SK-N-SH (cell line): ENCODE measurements at regions not wholly inside any gene's neighbourhood (a gene's known extent, or its start where the extent isn't known, plus 50 kb on each side); places are given as distances from the start of the nearest gene placed in this dataset.

Experiments used
- CTCF ChIA-PET: fragments of 300-600, 350-600 bp; formaldehyde crosslinking; extraction: SDS; loops from one replicate; lab custom pipeline; 2021; lab: Yijun Ruan, JAX
- POLR2A ChIA-PET: fragments of 350-600 bp; sonication (Branson Sonifier 250); formaldehyde crosslinking; extraction: SDS; loops from one replicate; lab custom pipeline; 2020; ENCODE audit warnings: antibody characterized with exemption, inconsistent platforms; lab: Yijun Ruan, JAX
- DNase-seq: peaks from one replicate; pipeline ENCODE4 v3.0.0; 2012
- H2AFZ ChIP-seq: fragments of 200-600 bp; sonication (generic); 2 replicates; pipeline ENCODE4 v1.8.1; 2016; ENCODE audit warnings: antibody characterized with exemption, mild to moderate bottlenecking, low read depth
- H3F3A ChIP-seq: fragments of 200-600 bp; sonication (generic); replicated peaks from 2 replicates; pipeline ENCODE3; 2016; ENCODE audit warnings: antibody characterized with exemption, mild to moderate bottlenecking; ENCODE audit not compliant: insufficient read depth
- H3K27ac ChIP-seq, 2 experiments: fragments of 200-500 bp in 1 of 2; fragments of 200-600 bp in 1 of 2; sonication (Bioruptor generic) in 1 of 2; sonication (generic), shearing (Covaris generic) in 1 of 2; 2 replicates each; pipeline versions ENCODE4 v1.5.1 to v1.6.1; 2014 to 2016; ENCODE audit warnings: low read depth in 2 of 2, inconsistent platforms in 1 of 2, low read length in 1 of 2, mild to moderate bottlenecking in 1 of 2, mixed read lengths in 1 of 2
- H3K27me3 ChIP-seq: fragments of 200-600 bp; sonication (generic), shearing (Covaris generic); 2 replicates; pipeline ENCODE4 v1.6.1; 2016; ENCODE audit warnings: mixed run types; ENCODE audit not compliant: insufficient read depth
- H3K36me3 ChIP-seq, 2 experiments: fragments of 200-500 bp in 1 of 2; fragments of 200-600 bp in 1 of 2; sonication (Bioruptor generic) in 1 of 2; sonication (generic) in 1 of 2; replicated peaks in 1 of 2; 2 replicates each; pipeline versions ENCODE3 to v1.5.1; 2014 to 2016; ENCODE audit warnings: low read length in 1 of 2, mild to moderate bottlenecking in 1 of 2; ENCODE audit not compliant: insufficient read depth in 2 of 2, control insufficient read depth in 1 of 2
- H3K4me1 ChIP-seq, 2 experiments: fragments of 200-500 bp in 1 of 2; fragments of 200-600 bp in 1 of 2; sonication (Bioruptor generic) in 1 of 2; sonication (generic), shearing (Covaris generic) in 1 of 2; 2 replicates each; pipeline versions ENCODE4 v1.5.1 to v1.6.1; 2014 to 2016; ENCODE audit warnings: low read depth in 1 of 2, low read length in 1 of 2, mixed run types in 1 of 2; ENCODE audit not compliant: insufficient read depth in 2 of 2, control insufficient read depth in 1 of 2
- H3K4me2 ChIP-seq: fragments of 200-600 bp; sonication (generic), shearing (Covaris generic); 2 replicates; pipeline ENCODE4 v1.6.1; 2017; ENCODE audit warnings: mixed run types
- H3K4me3 ChIP-seq, 2 experiments: fragments of 200-500 bp in 1 of 2; fragments of 200-600 bp in 1 of 2; sonication (Bioruptor generic) in 1 of 2; sonication (generic), shearing (Covaris generic) in 1 of 2; 2 replicates each; pipeline versions ENCODE4 v1.5.1 to v1.8.1; 2014 to 2016; ENCODE audit warnings: low read depth in 2 of 2, inconsistent platforms in 1 of 2, low read length in 1 of 2, mild to moderate bottlenecking in 1 of 2, mixed read lengths in 1 of 2, moderate library complexity in 1 of 2
- H3K79me2 ChIP-seq: fragments of 200-600 bp; sonication (generic); 2 replicates; pipeline ENCODE4 v1.8.1; 2017; ENCODE audit warnings: mild to moderate bottlenecking; ENCODE audit not compliant: insufficient read depth
- H3K9ac ChIP-seq: fragments of 200-600 bp; sonication (generic); 2 replicates; pipeline ENCODE4 v1.6.1; 2017; ENCODE audit warnings: mixed run types
- H3K9me2 ChIP-seq: fragments of 200-600 bp; sonication (generic); 2 replicates; pipeline ENCODE4 v1.6.1; 2017; ENCODE audit warnings: mixed run types
- H3K9me3 ChIP-seq: fragments of 200-600 bp; sonication (generic); 2 replicates; pipeline ENCODE4 v1.6.1; 2017; ENCODE audit warnings: mixed run types, mild to moderate bottlenecking, moderate library complexity
- H4K20me1 ChIP-seq: fragments of 200-600 bp; sonication (generic); 2 replicates; pipeline ENCODE4 v1.6.1; 2017; ENCODE audit warnings: mild to moderate bottlenecking, mixed run types; ENCODE audit not compliant: insufficient read depth
- CHD2 ChIP-seq: fragments of 150-350 bp; IDR thresholded peaks from 2 replicates; pipeline ENCODE4 v1.6.1; 2018; ENCODE audit warnings: low read length; ENCODE audit not compliant: partially characterized antibody
- EP300 ChIP-seq, 2 experiments: IDR thresholded peaks; 2 replicates each; pipeline versions ENCODE4 v1.4.0 to v1.6.1; 2012; ENCODE audit warnings: borderline replicate concordance in 1 of 2, low read depth in 1 of 2, low read length in 1 of 2
- EZH2phosphoT487 ChIP-seq: fragments of 200-600 bp; sonication (generic); IDR thresholded peaks from 2 replicates; pipeline ENCODE4 v1.6.1; 2017; ENCODE audit warnings: low read depth, mixed run types, mild to moderate bottlenecking, antibody characterized with exemption, moderate library complexity, borderline replicate concordance
- GABPA ChIP-seq: IDR thresholded peaks from 2 replicates; pipeline ENCODE4 v1.4.0; 2012; ENCODE audit warnings: low read depth, mild to moderate bottlenecking
- JUND ChIP-seq: IDR thresholded peaks from 2 replicates; pipeline ENCODE4 v1.4.0; 2012
- MAX ChIP-seq: IDR thresholded peaks from 2 replicates; pipeline ENCODE4 v1.4.0; 2012; ENCODE audit warnings: low read depth
- MXI1 ChIP-seq: IDR thresholded peaks from 2 replicates; pipeline ENCODE4 v1.6.1; 2012; ENCODE audit warnings: mild to moderate bottlenecking, low read depth, low read length, improper control_type of control experiment
- NFIC ChIP-seq: IDR thresholded peaks from 2 replicates; pipeline ENCODE4 v1.4.0; 2012; ENCODE audit warnings: borderline replicate concordance
- POLR2AphosphoS5 ChIP-seq: IDR thresholded peaks from 2 replicates; pipeline ENCODE4 v1.6.1; 2012; ENCODE audit warnings: low read depth, low read length
- RAD21 ChIP-seq: IDR thresholded peaks from 2 replicates; pipeline ENCODE4 v1.6.1; 2012; ENCODE audit warnings: mild to moderate bottlenecking, low read length
- RFX5 ChIP-seq: IDR thresholded peaks from 2 replicates; pipeline ENCODE4 v1.6.1; 2012; ENCODE audit warnings: mild to moderate bottlenecking, improper control_type of control experiment, low read length
- RXRA ChIP-seq: IDR thresholded peaks from 2 replicates; pipeline ENCODE4 v1.4.0; 2012; ENCODE audit warnings: low read depth, mild to moderate bottlenecking, borderline replicate concordance
- SIN3A ChIP-seq: IDR thresholded peaks from 2 replicates; pipeline ENCODE4 v1.6.1; 2012; ENCODE audit warnings: low read depth, mild to moderate bottlenecking, low read length, moderate library complexity, borderline replicate concordance
- TAF1 ChIP-seq: IDR thresholded peaks from 2 replicates; pipeline ENCODE4 v1.6.1; 2012; ENCODE audit warnings: low read depth, mild to moderate bottlenecking, low read length, moderate library complexity, borderline replicate concordance
- TCF12 ChIP-seq: IDR thresholded peaks from 2 replicates; pipeline ENCODE4 v1.4.0; 2012
- TEAD4 ChIP-seq: IDR thresholded peaks from 2 replicates; pipeline ENCODE4 v1.4.0; 2012; ENCODE audit warnings: mild to moderate bottlenecking, borderline replicate concordance; ENCODE audit not compliant: insufficient read depth
- USF1 ChIP-seq: IDR thresholded peaks from 2 replicates; pipeline ENCODE4 v1.4.0; 2012; ENCODE audit warnings: low read depth, borderline replicate concordance
- YY1 ChIP-seq: IDR thresholded peaks from 2 replicates; pipeline ENCODE4 v1.4.0; 2012; ENCODE audit warnings: low read depth, mild to moderate bottlenecking
- TF ChIP-seq, protein P1 (sequence below): fragments of 200-600 bp; sonication (generic); IDR thresholded peaks from 2 replicates; pipeline ENCODE4 v1.6.1; 2017; ENCODE audit warnings: antibody characterized with exemption, mild to moderate bottlenecking, moderate library complexity
- TF ChIP-seq, protein P2 (sequence below): IDR thresholded peaks from 2 replicates; pipeline ENCODE4; 2012

DNA sequence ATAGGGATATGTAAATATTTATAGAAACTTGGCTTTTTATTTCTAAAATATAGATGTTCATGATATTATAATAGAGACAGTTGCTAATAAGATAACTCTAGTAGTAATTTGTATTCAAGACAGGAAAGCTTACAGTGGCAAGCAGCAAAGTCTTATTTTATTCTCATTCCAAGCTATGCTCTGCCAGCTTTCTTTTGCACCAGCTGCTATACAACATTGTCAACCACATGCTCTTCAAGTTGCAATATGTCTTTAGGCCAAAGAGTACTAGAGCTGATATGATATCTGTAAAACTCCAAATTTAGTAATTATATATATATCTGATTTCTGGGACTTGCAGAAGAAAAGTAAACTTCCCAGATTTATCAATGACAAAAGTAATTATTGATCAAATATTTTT is 350.1 kb downstream of the HGF start:
- CTCF ChIA-PET, result interaction anchor here (1.1 kb wide), 1 partner anchor 42 kb away, joined by 3 read pairs; no protein-coding TSS in a partner anchor

More for the DNA sequence above, 350.1 kb downstream of the HGF start:
- H3K4me1 ChIP-seq, result no peaks in the 10 kb centered on the region; a peak in 1 of 4 replicates
- no peaks in the 10 kb centered on the region for H3K9me2 ChIP-seq
- H3K27ac ChIP-seq, result no peak overlapping the region
- H3K9me3 ChIP-seq, result no peaks in the 10 kb centered on the region
- DNase-seq, result no peak
- no peaks in the 10 kb centered on the region for H3K27me3 ChIP-seq
- H3K4me2 ChIP-seq, result no peak overlapping the region
- H3K4me3 ChIP-seq, result no peak overlapping the region
- POLR2A ChIA-PET, result no interaction called here
- H3F3A ChIP-seq, result no peaks in the 10 kb centered on the region
- no peaks in the 10 kb centered on the region for H3K36me3 ChIP-seq
- TF ChIP-seq SIN3A (no peak), RFX5 (no peak), MAX (no peak), GABPA (no peak), POLR2AphosphoS5 (no peak), JUND (no peak), EP300 (IDR thresholded peaks at IDR 0.05; ENCODE audit: borderline replicate concordance in 1 of 2, low read depth in 1 of 2, low read length in 1 of 2) (no peak), TCF12 (no peak), NFIC (no peak), YY1 (no peak), RXRA (no peak), RAD21 (no peak), CHD2 (no peak), EZH2phosphoT487 (no peak), MXI1 (no peak), TEAD4 (no peak), USF1 (no peak), TAF1 (no peak)
- TF ChIP-seq, protein P1, sequence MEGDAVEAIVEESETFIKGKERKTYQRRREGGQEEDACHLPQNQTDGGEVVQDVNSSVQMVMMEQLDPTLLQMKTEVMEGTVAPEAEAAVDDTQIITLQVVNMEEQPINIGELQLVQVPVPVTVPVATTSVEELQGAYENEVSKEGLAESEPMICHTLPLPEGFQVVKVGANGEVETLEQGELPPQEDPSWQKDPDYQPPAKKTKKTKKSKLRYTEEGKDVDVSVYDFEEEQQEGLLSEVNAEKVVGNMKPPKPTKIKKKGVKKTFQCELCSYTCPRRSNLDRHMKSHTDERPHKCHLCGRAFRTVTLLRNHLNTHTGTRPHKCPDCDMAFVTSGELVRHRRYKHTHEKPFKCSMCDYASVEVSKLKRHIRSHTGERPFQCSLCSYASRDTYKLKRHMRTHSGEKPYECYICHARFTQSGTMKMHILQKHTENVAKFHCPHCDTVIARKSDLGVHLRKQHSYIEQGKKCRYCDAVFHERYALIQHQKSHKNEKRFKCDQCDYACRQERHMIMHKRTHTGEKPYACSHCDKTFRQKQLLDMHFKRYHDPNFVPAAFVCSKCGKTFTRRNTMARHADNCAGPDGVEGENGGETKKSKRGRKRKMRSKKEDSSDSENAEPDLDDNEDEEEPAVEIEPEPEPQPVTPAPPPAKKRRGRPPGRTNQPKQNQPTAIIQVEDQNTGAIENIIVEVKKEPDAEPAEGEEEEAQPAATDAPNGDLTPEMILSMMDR, result no peak
- TF ChIP-seq, protein P2, sequence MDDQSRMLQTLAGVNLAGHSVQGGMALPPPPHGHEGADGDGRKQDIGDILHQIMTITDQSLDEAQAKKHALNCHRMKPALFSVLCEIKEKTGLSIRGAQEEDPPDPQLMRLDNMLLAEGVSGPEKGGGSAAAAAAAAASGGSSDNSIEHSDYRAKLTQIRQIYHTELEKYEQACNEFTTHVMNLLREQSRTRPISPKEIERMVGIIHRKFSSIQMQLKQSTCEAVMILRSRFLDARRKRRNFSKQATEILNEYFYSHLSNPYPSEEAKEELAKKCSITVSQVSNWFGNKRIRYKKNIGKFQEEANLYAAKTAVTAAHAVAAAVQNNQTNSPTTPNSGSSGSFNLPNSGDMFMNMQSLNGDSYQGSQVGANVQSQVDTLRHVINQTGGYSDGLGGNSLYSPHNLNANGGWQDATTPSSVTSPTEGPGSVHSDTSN, result no peak
- H2AFZ ChIP-seq, result no peak overlapping the region
- H3K79me2 ChIP-seq, result no peaks in the 10 kb centered on the region
- H3K9ac ChIP-seq, result no peak overlapping the region
- no peaks in the 10 kb centered on the region for H4K20me1 ChIP-seq
